SU-DHL-6 (cell line): ENCODE measurements at regions not wholly inside any gene's neighbourhood (a gene's known extent, or its start where the extent isn't known, plus 50 kb on each side); places are given as distances from the start of the nearest gene placed in this dataset.

Experiments used
- H2AFZ ChIP-seq: fragments of 200-600 bp; sonication (generic); 2 replicates; pipeline ENCODE4 v1.6.1; 2014; ENCODE audit warnings: low read depth, mild to moderate bottlenecking, moderate library complexity, mixed read lengths, antibody characterized with exemption, low read length; ENCODE audit not compliant: severe bottlenecking
- H3F3A ChIP-seq: fragments of 200-600 bp; shearing (Covaris generic); 2 replicates; pipeline ENCODE4 v1.6.0; 2016; ENCODE audit warnings: antibody characterized with exemption, mild to moderate bottlenecking; ENCODE audit not compliant: insufficient read depth
- H3K27ac ChIP-seq: fragments of 200-600 bp; sonication (generic); 2 replicates; pipeline ENCODE4 v1.5.1; 2016; ENCODE audit warnings: low read depth, mild to moderate bottlenecking, low read length, moderate library complexity, mixed read lengths
- H3K27me3 ChIP-seq: fragments of 200-600 bp; sonication (generic), shearing (Covaris generic); 2 replicates; pipeline ENCODE4 v1.6.0; 2014; ENCODE audit warnings: mild to moderate bottlenecking, low read length
- H3K36me3 ChIP-seq: fragments of 200-600 bp; sonication (generic); 2 replicates; pipeline ENCODE4 v1.6.1; 2014; ENCODE audit warnings: mild to moderate bottlenecking, low read length, mixed read lengths
- H3K4me2 ChIP-seq: fragments of 300-600, 200-600 bp; shearing (Covaris generic), sonication (generic); 2 replicates; pipeline ENCODE4 v1.6.0; 2014; ENCODE audit warnings: low read length, low read depth, mild to moderate bottlenecking; ENCODE audit not compliant: poor library complexity, severe bottlenecking
- H3K4me3 ChIP-seq: fragments of 200-600 bp; sonication (generic); 2 replicates; pipeline ENCODE4 v1.5.1; 2014; ENCODE audit warnings: antibody characterized with exemption, low read length, mild to moderate bottlenecking, mixed read lengths; ENCODE audit not compliant: insufficient read depth, poor library complexity, severe bottlenecking
- H3K79me2 ChIP-seq: fragments of 200-600 bp; sonication (generic); 2 replicates; pipeline ENCODE4 v1.6.1; 2014; ENCODE audit warnings: mild to moderate bottlenecking, low read length, moderate library complexity; ENCODE audit not compliant: insufficient read depth
- H3K9ac ChIP-seq: fragments of 200-600 bp; sonication (generic); 2 replicates; pipeline ENCODE4 v1.7.0; 2014; ENCODE audit warnings: mild to moderate bottlenecking, low read length
- H3K9me2 ChIP-seq: fragments of 200-600 bp; sonication (generic); replicated peaks from 2 replicates; pipeline ENCODE4 v1.6.1; 2014; ENCODE audit warnings: low read length; ENCODE audit not compliant: insufficient read depth
- H3K9me3 ChIP-seq: fragments of 200-600 bp; sonication (generic); 2 replicates; pipeline ENCODE4 v1.6.1; 2014; ENCODE audit warnings: low read length, mixed read lengths; ENCODE audit not compliant: insufficient read depth
- H4K20me1 ChIP-seq: fragments of 200-600 bp; sonication (generic); 2 replicates; pipeline ENCODE4 v1.6.1; 2014; ENCODE audit warnings: low read depth, mild to moderate bottlenecking, antibody characterized with exemption, low read length, moderate library complexity, mixed read lengths
- CTCF ChIP-seq: fragments of 200-600 bp; sonication (generic); IDR thresholded peaks from one replicate; pipeline ENCODE4 v1.5.1; 2017; ENCODE audit warnings: antibody characterized with exemption, mild to moderate bottlenecking, low read length, moderate library complexity; ENCODE audit not compliant: insufficient read depth, poor library complexity, severe bottlenecking
- EZH2phosphoT487 ChIP-seq: fragments of 200-600 bp; sonication (generic), shearing (Covaris generic); conservative IDR thresholded peaks from 2 replicates; pipeline ENCODE4 v1.6.1; 2018; ENCODE audit warnings: mild to moderate bottlenecking, antibody characterized with exemption, low read length, moderate library complexity, mixed read lengths

GRCh38 chr3:43958973-43959372 is 268.2 kb downstream of the ABHD5 start:
- Histone ChIP-seq H4K20me1 (no peaks in the 10 kb centered on the region), H3K4me3 (no peak overlapping the region), H2AFZ (no peak overlapping the region), H3K27me3 (no peaks in the 10 kb centered on the region), H3K9me2 (no peaks in the 10 kb centered on the region), H3K9me3 (no peaks in the 10 kb centered on the region), H3K4me2 (no peak overlapping the region), H3K36me3 (no peaks in the 10 kb centered on the region), H3K27ac (no peak overlapping the region), H3K9ac (no peak overlapping the region), H3K79me2 (no peaks in the 10 kb centered on the region), H3F3A (no peaks in the 10 kb centered on the region)
- no peak for TF ChIP-seq EZH2phosphoT487
- TF ChIP-seq CTCF: no peak

DNA sequence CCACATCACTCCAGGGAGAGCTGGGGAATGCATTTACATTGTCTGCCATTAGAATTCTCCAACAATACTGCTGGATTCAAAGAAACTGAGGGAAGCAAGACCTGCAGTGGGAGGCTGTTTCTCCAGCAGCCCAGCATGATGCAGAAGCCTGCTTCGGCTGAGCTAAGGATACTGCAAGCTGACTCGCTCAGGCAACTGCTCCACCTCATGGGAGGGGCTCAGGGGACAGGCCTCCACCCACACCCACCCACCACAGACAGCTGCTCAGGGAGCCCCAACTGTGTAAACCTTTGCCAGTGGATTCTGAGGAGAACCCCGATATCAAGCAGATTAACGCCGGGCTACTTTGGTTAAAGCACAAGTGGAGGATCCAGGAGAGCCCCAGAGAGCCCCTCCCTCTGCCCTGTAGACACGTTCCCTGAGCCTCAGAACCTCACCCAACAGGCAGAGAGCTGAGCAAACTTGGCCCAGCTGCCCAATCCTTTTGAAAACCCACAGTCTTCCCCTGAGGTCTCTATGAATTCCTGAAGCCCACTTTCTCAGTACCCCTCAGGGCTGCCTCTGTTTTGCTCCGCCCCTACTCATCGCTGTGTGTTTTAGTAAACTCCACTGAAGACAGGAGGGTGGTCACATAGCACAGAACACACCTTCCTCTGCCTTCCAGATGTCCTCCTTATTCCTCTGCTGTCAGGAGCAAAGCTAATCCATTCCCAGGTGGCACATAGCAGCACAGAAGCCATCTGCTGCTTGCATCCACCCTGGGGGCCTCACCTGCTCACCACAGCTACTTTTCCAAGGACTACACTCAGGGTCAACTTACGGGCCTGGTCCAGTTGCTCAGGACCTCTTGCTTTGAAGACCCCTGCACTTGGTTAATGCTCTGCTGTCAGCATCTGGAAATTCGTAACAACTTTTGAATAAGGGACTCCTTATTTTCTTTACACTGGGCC is 269.0 kb downstream of the ABHD5 start:
- H2AFZ ChIP-seq: no peak overlapping the region
- H3K9me2 ChIP-seq: no peaks in the 10 kb centered on the region
- no peaks in the 10 kb centered on the region for H3K27me3 ChIP-seq
- H3K79me2 ChIP-seq: no peaks in the 10 kb centered on the region
- no peak for TF ChIP-seq EZH2phosphoT487
- TF ChIP-seq CTCF: no peak
- no peak overlapping the region for H3K27ac ChIP-seq
- no peak overlapping the region for H3K9ac ChIP-seq
- H3K4me3 ChIP-seq: no peak overlapping the region
- no peaks in the 10 kb centered on the region for H3K36me3 ChIP-seq
- no peaks in the 10 kb centered on the region for H3F3A ChIP-seq
- no peak overlapping the region for H3K4me2 ChIP-seq
- H3K9me3 ChIP-seq: no peaks in the 10 kb centered on the region
- H4K20me1 ChIP-seq: no peaks in the 10 kb centered on the region

DNA sequence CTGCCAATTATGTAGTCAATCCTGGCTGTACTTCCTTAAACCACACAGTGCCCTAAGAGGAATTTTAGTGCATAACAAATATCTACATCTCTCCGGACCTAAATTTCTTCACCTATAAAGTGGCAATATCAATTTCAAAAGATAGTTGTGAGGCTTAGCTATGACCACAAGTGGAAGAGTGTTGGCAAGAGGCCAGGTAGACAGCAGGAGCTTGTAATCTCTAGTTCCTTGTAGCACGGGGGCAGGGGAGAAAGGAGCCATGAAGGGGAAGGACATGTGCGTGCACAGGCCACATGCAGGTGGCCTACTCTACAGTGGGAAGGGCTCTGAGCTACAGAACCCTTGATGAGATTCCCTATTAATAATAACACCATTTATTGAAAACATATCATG is 269.7 kb downstream of the ABHD5 start:
- no peaks in the 10 kb centered on the region for H4K20me1 ChIP-seq
- no peaks in the 10 kb centered on the region for H3K9me2 ChIP-seq
- H3K9me3 ChIP-seq: no peaks in the 10 kb centered on the region
- H3K4me3 ChIP-seq: no peak overlapping the region
- no peak overlapping the region for H2AFZ ChIP-seq
- TF ChIP-seq CTCF (no peak), EZH2phosphoT487 (no peak)
- H3K36me3 ChIP-seq: no peaks in the 10 kb centered on the region
- H3K79me2 ChIP-seq: no peaks in the 10 kb centered on the region
- no peak overlapping the region for H3K9ac ChIP-seq
- no peak overlapping the region for H3K27ac ChIP-seq
- no peaks in the 10 kb centered on the region for H3F3A ChIP-seq
- no peaks in the 10 kb centered on the region for H3K27me3 ChIP-seq
- H3K4me2 ChIP-seq: no peak overlapping the region
